DND-41 (cell line): ENCODE measurements at regions not wholly inside any gene's neighbourhood (a gene's known extent, or its start where the extent isn't known, plus 50 kb on each side); places are given as distances from the start of the nearest gene placed in this dataset.

Experiments
- ATAC-seq: fragments of 200-7000 bp; cut with Tn5 transposase; 3 replicates; pipeline ENCODE4 v1.9.1; 2021; ENCODE audit warnings: low read depth; ENCODE audit not compliant: insufficient read depth
- DNase-seq: peaks from one replicate; pipeline ENCODE4 v3.0.0-alpha.2; 2020
- H2AFZ ChIP-seq: 2 replicates; pipeline ENCODE4 v1.6.0; 2012; ENCODE audit warnings: low read depth, low read length
- H3K27ac ChIP-seq: 2 replicates; pipeline ENCODE4 v1.5.1; 2012; ENCODE audit warnings: low read length, inconsistent platforms
- H3K27me3 ChIP-seq: fragments of 200-600 bp; sonication (generic); 2 replicates; pipeline ENCODE4 v1.6.0; 2012; ENCODE audit warnings: low read length, mild to moderate bottlenecking, inconsistent platforms; ENCODE audit not compliant: insufficient read depth, poor library complexity
- H3K36me3 ChIP-seq: 2 replicates; pipeline ENCODE4 v1.5.1; 2012; ENCODE audit warnings: low read length, inconsistent platforms; ENCODE audit not compliant: insufficient read depth
- H3K4me1 ChIP-seq: 2 replicates; pipeline ENCODE4 v1.5.1; 2012; ENCODE audit warnings: mild to moderate bottlenecking, low read length; ENCODE audit not compliant: insufficient read depth
- H3K4me2 ChIP-seq: 2 replicates; pipeline ENCODE4 v1.6.0; 2012; ENCODE audit warnings: mild to moderate bottlenecking, moderate library complexity, low read length, inconsistent platforms; ENCODE audit not compliant: insufficient read depth
- H3K4me3 ChIP-seq, 2 experiments: fragments of 200-600 bp in 1 of 2; shearing (Covaris generic) in 1 of 2; 2 replicates each; pipeline ENCODE4 v1.5.1; 2012 to 2016; ENCODE audit warnings: inconsistent platforms in 2 of 2, low read length in 2 of 2, mild to moderate bottlenecking in 2 of 2, low read depth in 1 of 2, moderate library complexity in 1 of 2
- H3K79me2 ChIP-seq: 2 replicates; pipeline ENCODE4 v1.6.0; 2012; ENCODE audit warnings: low read length, inconsistent platforms; ENCODE audit not compliant: insufficient read depth
- H3K9ac ChIP-seq: 2 replicates; pipeline ENCODE4 v1.6.0; 2012; ENCODE audit warnings: low read depth, mild to moderate bottlenecking, inconsistent platforms, low read length, moderate library complexity
- H3K9me3 ChIP-seq: 2 replicates; pipeline ENCODE4 v1.5.1; 2012; ENCODE audit warnings: low read length, moderate library complexity, mild to moderate bottlenecking, inconsistent platforms; ENCODE audit not compliant: insufficient read depth, severe bottlenecking
- H4K20me1 ChIP-seq: 2 replicates; pipeline ENCODE4 v1.6.0; 2012; ENCODE audit warnings: low read length; ENCODE audit not compliant: insufficient read depth
- CTCF ChIP-seq: IDR thresholded peaks from 2 replicates; pipeline ENCODE4 v1.5.1; 2012; ENCODE audit warnings: borderline replicate concordance, low read length, moderate library complexity, mild to moderate bottlenecking; ENCODE audit not compliant: poor library complexity, severe bottlenecking; ENCODE audit errors: extremely low read depth
- EZH2 ChIP-seq: IDR thresholded peaks from 3 replicates; pipeline ENCODE4 v1.6.1; 2012; ENCODE audit warnings: borderline replicate concordance, low read depth, mild to moderate bottlenecking, moderate library complexity, low read length, inconsistent platforms; ENCODE audit not compliant: severe bottlenecking

DNA sequence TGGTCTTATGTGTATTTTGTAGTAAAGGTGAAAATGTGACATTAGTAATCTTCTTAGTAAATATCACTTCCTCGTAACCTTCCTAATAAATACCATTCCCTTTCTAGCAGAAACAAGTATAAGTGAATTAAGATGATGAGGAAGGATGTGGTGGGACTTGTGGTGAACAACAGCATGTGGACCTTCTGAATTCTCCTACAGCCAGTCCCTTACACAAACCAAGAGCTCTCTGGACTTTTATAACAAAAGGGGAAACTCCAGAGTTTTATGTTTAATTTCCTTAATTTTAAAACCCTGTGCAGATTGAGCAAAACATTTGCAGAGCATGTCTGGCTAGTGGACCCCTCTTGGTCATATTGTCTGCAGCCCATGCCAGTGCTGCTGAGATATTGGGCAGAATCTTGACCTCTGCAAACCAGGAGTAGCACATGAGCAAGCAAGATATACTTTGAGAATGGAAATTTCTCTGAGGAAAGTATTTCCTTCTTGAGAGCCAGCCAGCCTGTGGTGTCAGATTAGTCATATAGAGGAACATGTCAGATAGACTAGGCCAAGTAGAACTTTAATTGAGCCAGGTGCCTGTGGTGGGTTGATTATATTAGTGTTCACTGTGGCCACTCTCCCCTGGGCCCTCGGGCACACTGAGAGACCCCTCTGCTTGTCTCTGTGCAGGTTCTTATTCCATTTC, 328.2 kb downstream of the DKK2 start:
- Histone ChIP-seq H3K9me3 (no peaks in the 10 kb centered on the region), H3K4me1 (peaks cover 5% of the 10 kb centered on the region; the same call in 1 of the 2 replicates), H3K27ac (no peak overlapping the region), H3K36me3 (no peaks in the 10 kb centered on the region), H3K79me2 (no peaks in the 10 kb centered on the region), H3K9ac (no peak overlapping the region), H3K4me2 (no peak overlapping the region), H3K27me3 (no peaks in the 10 kb centered on the region), H3K4me3 (no peak overlapping the region), H4K20me1 (no peaks in the 10 kb centered on the region), H2AFZ (no peak overlapping the region)
- TF ChIP-seq EZH2 (no peak), CTCF (no peak)
- DNase-seq (no peak), ATAC-seq (peak; percentile 59)

GRCh38 chr4:106704253-106704870, 331.8 kb downstream of the DKK2 start:
- no peaks in the 10 kb centered on the region for H3K36me3 ChIP-seq
- ATAC-seq (no peak), DNase-seq (no peak)
- no peak overlapping the region for H2AFZ ChIP-seq
- no peak overlapping the region for H3K4me2 ChIP-seq
- no peak overlapping the region for H3K27ac ChIP-seq
- H4K20me1 ChIP-seq: no peaks in the 10 kb centered on the region
- TF ChIP-seq EZH2 (no peak), CTCF (no peak)
- H3K27me3 ChIP-seq: no peaks in the 10 kb centered on the region
- H3K4me1 ChIP-seq: peaks cover 5% of the 10 kb centered on the region; the same call in 1 of the 2 replicates
- H3K4me3 ChIP-seq: no peak overlapping the region
- H3K9ac ChIP-seq: no peak overlapping the region
- H3K9me3 ChIP-seq: no peaks in the 10 kb centered on the region
- H3K79me2 ChIP-seq: no peaks in the 10 kb centered on the region

DNA sequence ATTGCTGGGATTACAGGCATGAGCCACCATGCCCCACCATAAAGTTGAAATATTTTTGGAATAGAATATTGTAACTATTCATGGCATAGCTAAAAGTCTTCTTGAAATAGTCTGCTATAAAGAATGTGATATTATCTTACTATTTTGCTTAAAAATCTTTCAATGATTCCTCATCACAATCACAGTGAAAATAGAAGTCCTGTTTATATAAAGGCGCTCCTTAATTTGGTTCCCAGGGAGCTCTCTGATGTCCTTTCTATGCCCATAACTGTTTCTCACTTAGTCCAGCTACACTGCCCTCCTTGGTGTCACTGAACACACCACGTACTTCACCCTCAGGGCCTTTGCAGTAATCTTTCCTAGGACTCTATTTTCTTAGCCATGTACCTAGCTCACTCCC, 331.7 kb upstream of the GIMD1 start:
- no peak for ATAC-seq
- Histone ChIP-seq H4K20me1 (no peaks in the 10 kb centered on the region), H2AFZ (no peak overlapping the region), H3K9me3 (no peaks in the 10 kb centered on the region), H3K79me2 (no peaks in the 10 kb centered on the region), H3K27ac (no peak overlapping the region), H3K9ac (no peak overlapping the region), H3K4me2 (no peak overlapping the region), H3K36me3 (no peaks in the 10 kb centered on the region), H3K27me3 (no peaks in the 10 kb centered on the region), H3K4me1 (peaks cover 7% of the 10 kb centered on the region), H3K4me3 (no peak overlapping the region)
- no peak for TF ChIP-seq EZH2
- no peak for TF ChIP-seq CTCF
- DNase-seq: no peak
